Smooth muscle cell (in vitro differentiated cells): ENCODE measurements at regions not wholly inside any gene's neighbourhood (a gene's known extent, or its start where the extent isn't known, plus 50 kb on each side); places are given as distances from the start of the nearest gene placed in this dataset.

Source experiments
- DNase-seq: peaks from one replicate; lab custom pipeline; 2025; ENCODE audit not compliant: unreplicated experiment; lab: John Stamatoyannopoulos, UW
- H2AFZ ChIP-seq: fragments of 200-600 bp; sonication (generic); 2 replicates; pipeline ENCODE4 v1.6.0; 2016; ENCODE audit warnings: antibody characterized with exemption, low read depth, mild to moderate bottlenecking
- H3F3A ChIP-seq: fragments of 200-600 bp; sonication (generic); 2 replicates; pipeline ENCODE4 v1.6.0; 2017; ENCODE audit warnings: antibody characterized with exemption, low read depth
- H3K27ac ChIP-seq: fragments of 200-600 bp; sonication (generic); 2 replicates; pipeline ENCODE4 v1.5.1; 2016; ENCODE audit warnings: low read depth, mild to moderate bottlenecking
- H3K27me3 ChIP-seq: fragments of 200-600 bp; sonication (generic); 2 replicates; pipeline ENCODE4 v1.6.1; 2016; ENCODE audit warnings: low read depth, mild to moderate bottlenecking
- H3K36me3 ChIP-seq: fragments of 200-600 bp; sonication (generic); 2 replicates; pipeline ENCODE4 v1.5.1; 2016; ENCODE audit warnings: low read depth
- H3K4me1 ChIP-seq: fragments of 200-600 bp; sonication (generic); 2 replicates; pipeline ENCODE4 v1.5.1; 2016; ENCODE audit warnings: low read depth
- H3K4me2 ChIP-seq: fragments of 200-600 bp; sonication (generic); 2 replicates; pipeline ENCODE4 v1.6.0; 2016; ENCODE audit warnings: mild to moderate bottlenecking
- H3K4me3 ChIP-seq: fragments of 200-600 bp; sonication (generic); 2 replicates; pipeline ENCODE4 v1.5.1; 2016; ENCODE audit warnings: mild to moderate bottlenecking
- H3K79me2 ChIP-seq: fragments of 200-600 bp; sonication (generic); 2 replicates; pipeline ENCODE4 v1.6.0; 2016; ENCODE audit warnings: low read depth, mild to moderate bottlenecking
- H3K9ac ChIP-seq: fragments of 200-600 bp; sonication (generic); 2 replicates; pipeline ENCODE4 v1.6.0; 2016; ENCODE audit warnings: low read depth
- H3K9me3 ChIP-seq: fragments of 200-600 bp; sonication (generic); replicated peaks from 2 replicates; pipeline ENCODE4 v1.5.1; 2016; ENCODE audit warnings: low read depth
- H4K20me1 ChIP-seq: fragments of 200-600 bp; sonication (generic); 2 replicates; pipeline ENCODE4 v1.6.0; 2016; ENCODE audit warnings: low read depth
- WGBS: methylation state at CpG from one replicate; pipeline ENCODE4 v1.1.7; 2016; ENCODE audit warnings: low lambda C conversion rate; 5-methylcytosine and 5-hydroxymethylcytosine counted together
- TF ChIP-seq, protein P1 (sequence below): fragments of 200-600 bp; sonication (generic); IDR thresholded peaks from 2 replicates; pipeline ENCODE4 v1.5.1; 2017; ENCODE audit warnings: borderline replicate concordance, mild to moderate bottlenecking, antibody characterized with exemption; ENCODE audit not compliant: insufficient read depth, poor library complexity, severe bottlenecking

DNA sequence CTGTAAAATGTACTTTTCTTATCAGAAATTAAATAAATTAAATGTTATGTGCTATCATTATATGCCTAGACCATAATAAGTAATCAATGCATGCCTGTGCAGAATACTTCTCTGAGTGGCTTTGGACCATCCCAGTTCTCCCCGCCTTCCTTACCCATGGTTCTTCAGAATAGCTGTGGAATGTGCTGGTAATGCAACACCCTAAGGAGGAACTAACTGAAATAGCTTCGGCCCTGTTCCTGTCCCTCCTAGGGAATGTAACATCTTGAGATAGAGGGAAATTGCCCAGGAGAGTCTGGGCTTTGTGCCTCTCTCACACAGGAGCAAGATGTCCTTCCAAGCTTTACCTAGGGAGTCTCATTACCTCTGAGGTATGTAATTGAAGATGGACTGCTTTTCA lies 693.6 kb upstream of the HS3ST1 start:
- H4K20me1 ChIP-seq: no peaks in the 10 kb centered on the region
- H3K27ac ChIP-seq: no peak overlapping the region
- TF ChIP-seq, protein P1, sequence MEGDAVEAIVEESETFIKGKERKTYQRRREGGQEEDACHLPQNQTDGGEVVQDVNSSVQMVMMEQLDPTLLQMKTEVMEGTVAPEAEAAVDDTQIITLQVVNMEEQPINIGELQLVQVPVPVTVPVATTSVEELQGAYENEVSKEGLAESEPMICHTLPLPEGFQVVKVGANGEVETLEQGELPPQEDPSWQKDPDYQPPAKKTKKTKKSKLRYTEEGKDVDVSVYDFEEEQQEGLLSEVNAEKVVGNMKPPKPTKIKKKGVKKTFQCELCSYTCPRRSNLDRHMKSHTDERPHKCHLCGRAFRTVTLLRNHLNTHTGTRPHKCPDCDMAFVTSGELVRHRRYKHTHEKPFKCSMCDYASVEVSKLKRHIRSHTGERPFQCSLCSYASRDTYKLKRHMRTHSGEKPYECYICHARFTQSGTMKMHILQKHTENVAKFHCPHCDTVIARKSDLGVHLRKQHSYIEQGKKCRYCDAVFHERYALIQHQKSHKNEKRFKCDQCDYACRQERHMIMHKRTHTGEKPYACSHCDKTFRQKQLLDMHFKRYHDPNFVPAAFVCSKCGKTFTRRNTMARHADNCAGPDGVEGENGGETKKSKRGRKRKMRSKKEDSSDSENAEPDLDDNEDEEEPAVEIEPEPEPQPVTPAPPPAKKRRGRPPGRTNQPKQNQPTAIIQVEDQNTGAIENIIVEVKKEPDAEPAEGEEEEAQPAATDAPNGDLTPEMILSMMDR: no peak
- H3K9ac ChIP-seq: no peak overlapping the region
- WGBS: 87% methylated on average over 2 of the region's 2 CpGs
- H2AFZ ChIP-seq: no peak overlapping the region
- no peaks in the 10 kb centered on the region for H3K79me2 ChIP-seq
- H3K27me3 ChIP-seq: peaks cover 9% of the 10 kb centered on the region
- H3K36me3 ChIP-seq: no peaks in the 10 kb centered on the region
- H3K4me2 ChIP-seq: no peak overlapping the region
- H3K9me3 ChIP-seq: no peaks in the 10 kb centered on the region
- no peaks in the 10 kb centered on the region for H3K4me1 ChIP-seq
- no peaks in the 10 kb centered on the region for H3F3A ChIP-seq
- H3K4me3 ChIP-seq: no peak overlapping the region
- no peak for DNase-seq

DNA sequence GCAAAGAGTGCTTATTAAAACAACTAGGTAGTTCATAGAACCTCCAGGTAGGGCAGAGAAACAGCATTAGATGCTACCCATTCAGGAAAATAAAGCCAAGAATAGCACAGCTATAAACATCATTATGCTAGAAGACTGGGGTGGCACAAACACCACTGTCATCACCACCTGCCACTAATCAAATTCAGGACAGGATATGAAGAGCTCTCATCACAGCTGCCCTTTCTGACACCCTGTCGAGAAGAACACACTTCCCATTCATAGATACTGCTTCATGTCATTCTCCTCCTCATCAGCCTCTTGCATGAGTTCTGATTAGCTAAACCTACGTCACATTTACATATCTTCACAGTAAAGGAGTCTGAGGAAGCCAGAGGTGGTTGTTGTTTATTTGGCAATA lies 692.3 kb upstream of the HS3ST1 start:
- H4K20me1 ChIP-seq: no peaks in the 10 kb centered on the region
- H3K4me3 ChIP-seq: no peak overlapping the region
- DNase-seq: no peak
- no peaks in the 10 kb centered on the region for H3K36me3 ChIP-seq
- no peak overlapping the region for H2AFZ ChIP-seq
- H3K9me3 ChIP-seq: no peaks in the 10 kb centered on the region
- H3K27me3 ChIP-seq: peaks cover 8% of the 10 kb centered on the region
- H3K4me1 ChIP-seq: no peaks in the 10 kb centered on the region
- 90% methylated on average over 2 of the region's 2 CpGs for WGBS
- no peaks in the 10 kb centered on the region for H3F3A ChIP-seq
- H3K9ac ChIP-seq: no peak overlapping the region
- no peaks in the 10 kb centered on the region for H3K79me2 ChIP-seq
- no peak overlapping the region for H3K27ac ChIP-seq
- TF ChIP-seq, protein P1: no peak
- H3K4me2 ChIP-seq: no peak overlapping the region

DNA sequence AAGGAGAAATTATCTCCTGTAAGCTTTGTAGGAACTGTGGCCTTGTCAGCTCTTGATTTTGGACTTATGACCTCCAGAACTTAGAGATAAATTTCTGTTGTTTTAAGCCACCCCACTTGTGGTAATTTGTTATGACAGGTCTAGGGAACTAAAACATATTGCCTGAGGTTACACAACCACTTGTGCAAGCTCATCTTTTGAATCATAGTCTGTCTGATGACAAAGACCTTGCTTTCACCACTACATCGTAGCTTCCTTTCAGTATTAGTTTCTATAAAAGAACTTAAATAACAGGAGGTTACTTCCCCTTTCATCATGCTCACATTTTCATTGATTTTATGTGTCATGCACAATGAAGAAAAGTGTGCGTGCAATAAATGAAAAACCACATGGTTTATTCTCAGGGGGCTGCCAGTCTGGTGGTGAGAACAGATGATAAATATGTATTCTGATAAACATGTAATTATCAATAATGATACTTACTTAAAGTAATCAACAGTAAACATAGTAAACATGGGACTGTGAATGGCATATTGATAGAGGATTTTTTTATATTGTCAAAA lies 690.0 kb upstream of the HS3ST1 start:
- 55% methylated on average over 2 of the region's 2 CpGs for WGBS
- peak overlapping the region; percentile 50 for H3K4me2 ChIP-seq
- no peaks in the 10 kb centered on the region for H3F3A ChIP-seq
- no peaks in the 10 kb centered on the region for H3K36me3 ChIP-seq
- TF ChIP-seq, protein P1: no peak
- no peaks in the 10 kb centered on the region for H3K79me2 ChIP-seq
- no peaks in the 10 kb centered on the region for H3K27me3 ChIP-seq
- H3K4me3 ChIP-seq: no peak overlapping the region
- H4K20me1 ChIP-seq: no peaks in the 10 kb centered on the region
- peaks cover 5% of the 10 kb centered on the region for H3K9me3 ChIP-seq
- no peak overlapping the region for H2AFZ ChIP-seq
- no peak overlapping the region for H3K9ac ChIP-seq
- no peaks in the 10 kb centered on the region for H3K4me1 ChIP-seq
- H3K27ac ChIP-seq: peak overlapping the region; percentile 54
- DNase-seq: no peak

DNA sequence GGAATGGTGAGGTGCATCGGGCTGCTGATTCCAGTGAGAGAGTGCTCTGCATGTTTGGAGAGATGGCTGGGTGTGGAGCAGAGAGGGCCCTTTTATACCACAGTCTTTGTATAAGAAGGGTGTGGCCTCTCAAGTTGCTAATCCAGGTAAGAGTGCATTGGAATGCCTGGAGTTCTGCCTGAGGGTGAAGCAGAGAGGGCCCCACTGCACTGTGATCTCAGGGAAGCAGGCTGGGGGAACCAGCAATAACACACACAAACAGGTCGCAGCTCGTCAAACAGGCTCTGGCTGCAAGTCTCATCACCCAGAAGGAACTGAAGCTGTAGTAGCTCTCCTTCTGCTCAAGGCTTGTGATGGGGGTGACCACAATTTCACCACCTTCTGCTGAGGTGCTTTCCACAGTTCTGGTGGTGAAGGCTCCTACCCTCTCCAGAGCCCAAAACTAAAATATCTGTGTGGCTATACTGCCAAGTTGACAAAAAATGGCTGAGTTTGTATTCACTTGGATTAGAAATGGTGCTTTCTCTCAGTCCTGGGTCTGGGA lies 687.4 kb upstream of the HS3ST1 start:
- Histone ChIP-seq H3K27ac (no peak overlapping the region), H3K9ac (no peak overlapping the region), H3K9me3 (peaks cover 21% of the 10 kb centered on the region), H3K4me3 (no peak overlapping the region), H3K79me2 (no peaks in the 10 kb centered on the region), H3F3A (no peaks in the 10 kb centered on the region), H2AFZ (no peak overlapping the region), H3K27me3 (no peaks in the 10 kb centered on the region), H3K36me3 (peaks cover 4% of the 10 kb centered on the region), H4K20me1 (no peaks in the 10 kb centered on the region), H3K4me1 (no peaks in the 10 kb centered on the region), H3K4me2 (no peak overlapping the region)
- TF ChIP-seq, protein P1: no peak
- WGBS: 87% methylated on average over 3 of the region's 3 CpGs
- no peak for DNase-seq
